Smooth muscle cell (in vitro differentiated cells): ENCODE measurements at regions not wholly inside any gene's neighbourhood (a gene's known extent, or its start where the extent isn't known, plus 50 kb on each side); places are given as distances from the start of the nearest gene placed in this dataset. TPM values are rescaled to one million over a fixed set of nuclear protein-coding genes. Genes with fewer than 3 reads are reported as not detected.

Experiments used
- DNase-seq: peaks from one replicate; lab custom pipeline; 2025; ENCODE audit not compliant: unreplicated experiment; lab: John Stamatoyannopoulos, UW
- H2AFZ ChIP-seq: fragments of 200-600 bp; sonication (generic); 2 replicates; pipeline ENCODE4 v1.6.0; 2016; ENCODE audit warnings: antibody characterized with exemption, low read depth, mild to moderate bottlenecking
- H3F3A ChIP-seq: fragments of 200-600 bp; sonication (generic); 2 replicates; pipeline ENCODE4 v1.6.0; 2017; ENCODE audit warnings: antibody characterized with exemption, low read depth
- H3K27ac ChIP-seq: fragments of 200-600 bp; sonication (generic); 2 replicates; pipeline ENCODE4 v1.5.1; 2016; ENCODE audit warnings: low read depth, mild to moderate bottlenecking
- H3K27me3 ChIP-seq: fragments of 200-600 bp; sonication (generic); 2 replicates; pipeline ENCODE4 v1.6.1; 2016; ENCODE audit warnings: low read depth, mild to moderate bottlenecking
- H3K36me3 ChIP-seq: fragments of 200-600 bp; sonication (generic); 2 replicates; pipeline ENCODE4 v1.5.1; 2016; ENCODE audit warnings: low read depth
- H3K4me1 ChIP-seq: fragments of 200-600 bp; sonication (generic); 2 replicates; pipeline ENCODE4 v1.5.1; 2016; ENCODE audit warnings: low read depth
- H3K4me2 ChIP-seq: fragments of 200-600 bp; sonication (generic); 2 replicates; pipeline ENCODE4 v1.6.0; 2016; ENCODE audit warnings: mild to moderate bottlenecking
- H3K4me3 ChIP-seq: fragments of 200-600 bp; sonication (generic); 2 replicates; pipeline ENCODE4 v1.5.1; 2016; ENCODE audit warnings: mild to moderate bottlenecking
- H3K79me2 ChIP-seq: fragments of 200-600 bp; sonication (generic); 2 replicates; pipeline ENCODE4 v1.6.0; 2016; ENCODE audit warnings: low read depth, mild to moderate bottlenecking
- H3K9ac ChIP-seq: fragments of 200-600 bp; sonication (generic); 2 replicates; pipeline ENCODE4 v1.6.0; 2016; ENCODE audit warnings: low read depth
- H3K9me3 ChIP-seq: fragments of 200-600 bp; sonication (generic); replicated peaks from 2 replicates; pipeline ENCODE4 v1.5.1; 2016; ENCODE audit warnings: low read depth
- H4K20me1 ChIP-seq: fragments of 200-600 bp; sonication (generic); 2 replicates; pipeline ENCODE4 v1.6.0; 2016; ENCODE audit warnings: low read depth
- CTCF ChIP-seq: fragments of 200-600 bp; sonication (generic); IDR thresholded peaks from 2 replicates; pipeline ENCODE4 v1.5.1; 2017; ENCODE audit warnings: borderline replicate concordance, mild to moderate bottlenecking, antibody characterized with exemption; ENCODE audit not compliant: insufficient read depth, poor library complexity, severe bottlenecking
- WGBS: methylation state at CpG from one replicate; pipeline ENCODE4 v1.1.7; 2016; ENCODE audit warnings: low lambda C conversion rate; 5-methylcytosine and 5-hydroxymethylcytosine counted together
- small RNA-seq: library from RNA; depleted of rRNA; stranded (forward); fragments of <200 nt; gene quantifications from one replicate; pipeline ENCODE3, GENCODE V24; 2014

- H3K4me1 ChIP-seq, result no peaks in the 10 kb centered on the region
- H2AFZ ChIP-seq, result no peak overlapping the region
- no peak for TF ChIP-seq CTCF
- WGBS, result 84% methylated on average over 3 of the region's 3 CpGs
- H4K20me1 ChIP-seq, result no peaks in the 10 kb centered on the region
- H3K9ac ChIP-seq, result no peak overlapping the region
- no peak overlapping the region for H3K4me3 ChIP-seq
- H3K79me2 ChIP-seq, result no peaks in the 10 kb centered on the region
- no peak overlapping the region for H3K27ac ChIP-seq
- H3K4me2 ChIP-seq, result no peak overlapping the region
- H3K36me3 ChIP-seq, result no peaks in the 10 kb centered on the region
- DNase-seq, result no peak
- H3F3A ChIP-seq, result no peaks in the 10 kb centered on the region
- H3K27me3 ChIP-seq, result no peaks in the 10 kb centered on the region
- no peaks in the 10 kb centered on the region for H3K9me3 ChIP-seq
These were observed 51.1 kb upstream of the KRAS start for GRCh38 chr12:25301798-25302197.

Small RNA genes lying in the stretch of these regions (small RNA-seq; reads per million reads assigned to genes)
- not detected for gene AC092451.1
- gene RNU4-67P, result not detected
